ENCODE measurements at regions not wholly inside any gene's neighbourhood (a gene's known extent, or its start where the extent isn't known, plus 50 kb on each side); places are given as distances from the start of the nearest gene placed in this dataset.

- no peak for DNase-seq
- H3K4me3 Mint-ChIP-seq (ENCODE audit: low read depth, unreplicated experiment), result no peak overlapping the region
- TF ChIP-seq CTCF (IDR thresholded peaks at IDR 0.05; ENCODE audit: unreplicated experiment), result no peak
- H3K4me1 Mint-ChIP-seq (ENCODE audit: low read depth, unreplicated experiment), result no peaks in the 10 kb centered on the region
- no peaks in the 10 kb centered on the region for H3K27me3 Mint-ChIP-seq (ENCODE audit: unreplicated experiment)
- CTCF ChIA-PET, result no interaction called here
- H3K9me3 Mint-ChIP-seq (ENCODE audit: low read depth, unreplicated experiment), result no peaks in the 10 kb centered on the region
- no peaks in the 10 kb centered on the region for H3K36me3 Mint-ChIP-seq (ENCODE audit: insufficient read depth, unreplicated experiment)
- BruUV-seq (replicated peaks), result no TSS peak
- intact Hi-C loops (cut with micrococcal nuclease; ENCODE audit: unreplicated experiment), result no loop called here
- H3K27ac Mint-ChIP-seq (ENCODE audit: unreplicated experiment), result no peak overlapping the region
These were observed 720.7 kb upstream of the FAM174A start for GRCh38 chr5:99814321-99815063.

- Mint-ChIP-seq H3K4me1 (ENCODE audit: low read depth, unreplicated experiment) (no peaks in the 10 kb centered on the region), H3K27ac (ENCODE audit: unreplicated experiment) (no peak overlapping the region), H3K4me3 (ENCODE audit: low read depth, unreplicated experiment) (no peak overlapping the region), H3K36me3 (ENCODE audit: insufficient read depth, unreplicated experiment) (no peaks in the 10 kb centered on the region), H3K9me3 (ENCODE audit: low read depth, unreplicated experiment) (no peaks in the 10 kb centered on the region), H3K27me3 (ENCODE audit: unreplicated experiment) (no peaks in the 10 kb centered on the region)
- BruUV-seq (replicated peaks), result no TSS peak
- TF ChIP-seq CTCF (IDR thresholded peaks at IDR 0.05; ENCODE audit: unreplicated experiment), result no peak
- intact Hi-C loops (cut with micrococcal nuclease; ENCODE audit: unreplicated experiment), result no loop called here
- CTCF ChIA-PET, result no interaction called here
- DNase-seq, result no peak
These were observed 726.4 kb upstream of the FAM174A start for GRCh38 chr5:99808657-99809230.

- DNase-seq, result no peak
- Mint-ChIP-seq H3K27me3 (ENCODE audit: unreplicated experiment) (no peaks in the 10 kb centered on the region), H3K36me3 (ENCODE audit: insufficient read depth, unreplicated experiment) (no peaks in the 10 kb centered on the region), H3K4me1 (ENCODE audit: low read depth, unreplicated experiment) (no peaks in the 10 kb centered on the region), H3K4me3 (ENCODE audit: low read depth, unreplicated experiment) (no peak overlapping the region), H3K9me3 (ENCODE audit: low read depth, unreplicated experiment) (no peaks in the 10 kb centered on the region), H3K27ac (ENCODE audit: unreplicated experiment) (no peak overlapping the region)
- TF ChIP-seq CTCF (IDR thresholded peaks at IDR 0.05; ENCODE audit: unreplicated experiment), result no peak
- CTCF ChIA-PET, result no interaction called here
- intact Hi-C loops (cut with micrococcal nuclease; ENCODE audit: unreplicated experiment), result no loop called here
- no TSS peak for BruUV-seq (replicated peaks)
These were observed 727.8 kb upstream of the FAM174A start for GRCh38 chr5:99807346-99807745.

GRCh38 chr5:99795031-99795430 lies 740.1 kb upstream of the FAM174A start:
- H3K27ac Mint-ChIP-seq (ENCODE audit: unreplicated experiment), result no peak overlapping the region
- DNase-seq, result no peak
- TF ChIP-seq CTCF (IDR thresholded peaks at IDR 0.05; ENCODE audit: unreplicated experiment), result no peak
- no peak overlapping the region for H3K4me3 Mint-ChIP-seq (ENCODE audit: low read depth, unreplicated experiment)
- H3K27me3 Mint-ChIP-seq (ENCODE audit: unreplicated experiment), result no peaks in the 10 kb centered on the region
- H3K9me3 Mint-ChIP-seq (ENCODE audit: low read depth, unreplicated experiment), result peaks cover 4% of the 10 kb centered on the region
- no peaks in the 10 kb centered on the region for H3K4me1 Mint-ChIP-seq (ENCODE audit: low read depth, unreplicated experiment)
- intact Hi-C loops (cut with micrococcal nuclease; ENCODE audit: unreplicated experiment), result no loop called here
- CTCF ChIA-PET, result no interaction called here
- no TSS peak for BruUV-seq (replicated peaks)
- H3K36me3 Mint-ChIP-seq (ENCODE audit: insufficient read depth, unreplicated experiment), result no peaks in the 10 kb centered on the region
